ENCODE measurements at regions not wholly inside any gene's neighbourhood (a gene's known extent, or its start where the extent isn't known, plus 50 kb on each side); places are given as distances from the start of the nearest gene placed in this dataset.

- Histone ChIP-seq H4K20me1 (ENCODE audit: low read length) (no peaks in the 10 kb centered on the region), H3K27ac (ENCODE audit: low read length) (no peak overlapping the region), H3K9me2 (replicated peaks; ENCODE audit: low read length) (no peaks in the 10 kb centered on the region), H3F3A (ENCODE audit: low read length, unreplicated experiment) (no peaks in the 10 kb centered on the region), H3K79me2 (ENCODE audit: low read length) (no peaks in the 10 kb centered on the region), H3K27me3 (ENCODE audit: low read length) (no peaks in the 10 kb centered on the region), H2AFZ (ENCODE audit: low read length) (no peak overlapping the region), H3K4me1 (ENCODE audit: insufficient read depth, low read length) (no peaks in the 10 kb centered on the region), H3K4me2 (ENCODE audit: low read length) (no peak overlapping the region), H3K9ac (ENCODE audit: low read length) (no peak overlapping the region), H3K4me3 (ENCODE audit: low read length) (no peak overlapping the region), H3K9me3 (ENCODE audit: low read length) (no peaks in the 10 kb centered on the region), H3K36me3 (ENCODE audit: low read depth, low read length) (no peaks in the 10 kb centered on the region)
- no peak for DNase-seq
- no TSS peak for BruUV-seq (replicated peaks)
- CTCF ChIA-PET: no interaction called here
- POLR2A ChIA-PET (ENCODE audit: unreplicated experiment): no interaction called here
- ATAC-seq: no peak
- intact Hi-C loops (cut with micrococcal nuclease): no loop called here
- TF ChIP-seq EZH2phosphoT487 (IDR thresholded peaks at IDR 0.05; ENCODE audit: borderline replicate concordance, low read length): no peak
- TF ChIP-seq CTCF (conservative IDR thresholded peaks at IDR 0.05; ENCODE audit: low read depth, low read length): no peak
- TF ChIP-seq EZH2 (IDR thresholded peaks at IDR 0.05; ENCODE audit: low read length, unreplicated experiment): no peak
Measured at GRCh38 chr2:120845277-120845676, 109.6 kb downstream of the GLI2 start.

- Histone ChIP-seq H3K9me3 (ENCODE audit: low read length) (no peaks in the 10 kb centered on the region), H3K4me3 (ENCODE audit: low read length) (no peak overlapping the region), H3K9me2 (replicated peaks; ENCODE audit: low read length) (no peaks in the 10 kb centered on the region), H3K27me3 (ENCODE audit: low read length) (no peaks in the 10 kb centered on the region), H3K79me2 (ENCODE audit: low read length) (no peaks in the 10 kb centered on the region), H2AFZ (ENCODE audit: low read length) (no peak overlapping the region), H3K36me3 (ENCODE audit: low read depth, low read length) (no peaks in the 10 kb centered on the region), H3K4me2 (ENCODE audit: low read length) (no peak overlapping the region), H3K27ac (ENCODE audit: low read length) (no peak overlapping the region), H4K20me1 (ENCODE audit: low read length) (no peaks in the 10 kb centered on the region), H3K9ac (ENCODE audit: low read length) (no peak overlapping the region), H3K4me1 (ENCODE audit: insufficient read depth, low read length) (no peaks in the 10 kb centered on the region), H3F3A (ENCODE audit: low read length, unreplicated experiment) (no peaks in the 10 kb centered on the region)
- POLR2A ChIA-PET (ENCODE audit: unreplicated experiment): no interaction called here
- ATAC-seq: no peak
- CTCF ChIA-PET: no interaction called here
- TF ChIP-seq CTCF (conservative IDR thresholded peaks at IDR 0.05; ENCODE audit: low read depth, low read length) (no peak), EZH2 (IDR thresholded peaks at IDR 0.05; ENCODE audit: low read length, unreplicated experiment) (no peak), EZH2phosphoT487 (IDR thresholded peaks at IDR 0.05; ENCODE audit: borderline replicate concordance, low read length) (no peak)
- intact Hi-C loops (cut with micrococcal nuclease): no loop called here
- DNase-seq: no peak
- no TSS peak for BruUV-seq (replicated peaks)
Measured at GRCh38 chr2:120846406-120847095, 110.9 kb downstream of the GLI2 start.

- no TSS peak for BruUV-seq (replicated peaks)
- Histone ChIP-seq H3K79me2 (ENCODE audit: low read length) (no peaks in the 10 kb centered on the region), H3K4me3 (ENCODE audit: low read length) (no peak overlapping the region), H3K27me3 (ENCODE audit: low read length) (no peaks in the 10 kb centered on the region), H3K4me2 (ENCODE audit: low read length) (no peak overlapping the region), H4K20me1 (ENCODE audit: low read length) (no peaks in the 10 kb centered on the region), H3K27ac (ENCODE audit: low read length) (no peak overlapping the region), H3K9me2 (replicated peaks; ENCODE audit: low read length) (no peaks in the 10 kb centered on the region), H3K4me1 (ENCODE audit: insufficient read depth, low read length) (no peaks in the 10 kb centered on the region), H3K9ac (ENCODE audit: low read length) (no peak overlapping the region), H3F3A (ENCODE audit: low read length, unreplicated experiment) (no peaks in the 10 kb centered on the region), H3K9me3 (ENCODE audit: low read length) (no peaks in the 10 kb centered on the region), H3K36me3 (ENCODE audit: low read depth, low read length) (no peaks in the 10 kb centered on the region), H2AFZ (ENCODE audit: low read length) (no peak overlapping the region)
- ChIA-PET POLR2A (ENCODE audit: unreplicated experiment) (no interaction called here), CTCF (no interaction called here)
- no peak for ATAC-seq
- no peak for TF ChIP-seq EZH2phosphoT487 (IDR thresholded peaks at IDR 0.05; ENCODE audit: borderline replicate concordance, low read length)
- DNase-seq: no peak
- intact Hi-C loops (cut with micrococcal nuclease): no loop called here
Measured at GRCh38 chr2:120847700-120848321, 112.1 kb downstream of the GLI2 start.

All from PC-3 (cell line).